ENCODE measurements at regions not wholly inside any gene's neighbourhood (a gene's known extent, or its start where the extent isn't known, plus 50 kb on each side); places are given as distances from the start of the nearest gene placed in this dataset.
A peak's percentile ranks its signal among the peaks of the same experiment; 100 is the strongest.

DNA sequence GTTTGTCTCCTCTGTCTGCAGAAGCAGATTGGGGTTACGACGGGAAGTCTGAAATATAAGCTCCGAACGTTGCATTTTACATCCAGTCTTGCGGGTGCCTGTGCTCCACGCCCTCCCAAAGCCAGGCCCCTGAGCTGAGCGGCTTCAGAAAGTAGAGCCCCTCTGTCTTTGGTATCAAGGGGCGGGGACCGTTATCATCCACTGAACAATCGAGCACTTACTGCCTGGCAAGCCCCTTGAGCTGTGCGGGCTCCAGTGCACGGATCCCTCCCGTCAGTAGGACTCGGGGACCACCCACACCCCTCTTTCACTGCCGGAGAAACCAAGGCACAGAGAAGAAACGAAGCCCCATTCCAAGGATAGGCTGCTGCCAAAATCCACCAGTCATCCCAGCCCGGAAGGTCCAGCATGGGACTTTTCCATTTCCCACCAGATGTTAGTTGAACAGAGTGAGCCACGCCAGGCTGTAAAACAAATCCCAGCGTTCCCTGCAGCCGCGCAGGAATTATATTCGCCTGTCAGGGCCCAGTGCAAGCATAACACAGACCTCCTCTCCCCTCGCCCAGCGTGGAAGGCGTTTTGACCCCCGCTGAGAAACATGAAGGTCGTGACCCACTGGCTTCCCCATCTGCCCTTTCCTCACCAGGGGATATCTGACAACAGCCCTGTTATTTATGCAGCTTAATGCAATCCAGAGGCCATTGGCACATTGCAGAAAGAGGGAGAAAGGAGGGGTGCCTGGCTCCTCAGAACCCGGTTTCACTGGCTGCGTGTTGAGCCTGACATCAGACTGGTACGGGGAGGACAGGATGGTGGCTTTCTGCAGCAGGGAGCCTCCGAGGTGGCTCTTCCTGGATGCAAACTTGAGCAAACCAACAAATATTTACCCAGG lies 212.2 kb upstream of the FOXF1 start:
- DNase-seq: no peak
- Histone ChIP-seq H3K36me3 (ENCODE audit: control insufficient read depth, insufficient read depth, low read length) (no peaks in the 10 kb centered on the region), H3K27ac (ENCODE audit: low read length) (no peak overlapping the region), H3K4me1 (ENCODE audit: control insufficient read depth, insufficient read depth, low read length) (peaks cover 16% of the 10 kb centered on the region), H3K9me3 (replicated peaks; ENCODE audit: control insufficient read depth, low read depth, low read length) (no peaks in the 10 kb centered on the region), H3K4me3 (ENCODE audit: low read length) (no peak overlapping the region), H3K27me3 (ENCODE audit: control insufficient read depth, insufficient read depth, low read length) (peaks cover 89% of the 10 kb centered on the region)
- 7% methylated on average over 29 of the region's 31 CpGs for WGBS (ENCODE audit: insufficient coverage)

DNA sequence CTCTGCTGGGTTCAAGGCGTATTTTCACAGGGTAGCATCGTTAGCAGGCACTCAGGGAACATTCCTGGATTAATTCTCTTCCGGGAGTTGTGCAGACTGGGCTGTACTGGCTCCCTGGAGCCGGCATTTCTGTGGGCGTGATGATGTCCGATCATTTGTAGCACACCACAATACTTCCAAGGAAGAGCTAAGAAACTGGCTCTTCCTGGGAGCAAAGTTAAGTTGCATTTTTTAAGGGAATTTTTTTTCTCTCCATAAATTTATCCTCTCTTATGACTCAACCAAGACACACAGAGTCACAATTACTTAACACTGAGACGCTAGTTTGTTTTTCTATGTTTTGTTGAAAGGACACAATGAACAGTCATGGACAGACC lies 211.6 kb upstream of the FOXF1 start:
- no peak overlapping the region for H3K27ac ChIP-seq (ENCODE audit: low read length)
- no peak for DNase-seq
- 46% methylated on average over 2 of the region's 7 CpGs for WGBS (ENCODE audit: insufficient coverage)

DNA sequence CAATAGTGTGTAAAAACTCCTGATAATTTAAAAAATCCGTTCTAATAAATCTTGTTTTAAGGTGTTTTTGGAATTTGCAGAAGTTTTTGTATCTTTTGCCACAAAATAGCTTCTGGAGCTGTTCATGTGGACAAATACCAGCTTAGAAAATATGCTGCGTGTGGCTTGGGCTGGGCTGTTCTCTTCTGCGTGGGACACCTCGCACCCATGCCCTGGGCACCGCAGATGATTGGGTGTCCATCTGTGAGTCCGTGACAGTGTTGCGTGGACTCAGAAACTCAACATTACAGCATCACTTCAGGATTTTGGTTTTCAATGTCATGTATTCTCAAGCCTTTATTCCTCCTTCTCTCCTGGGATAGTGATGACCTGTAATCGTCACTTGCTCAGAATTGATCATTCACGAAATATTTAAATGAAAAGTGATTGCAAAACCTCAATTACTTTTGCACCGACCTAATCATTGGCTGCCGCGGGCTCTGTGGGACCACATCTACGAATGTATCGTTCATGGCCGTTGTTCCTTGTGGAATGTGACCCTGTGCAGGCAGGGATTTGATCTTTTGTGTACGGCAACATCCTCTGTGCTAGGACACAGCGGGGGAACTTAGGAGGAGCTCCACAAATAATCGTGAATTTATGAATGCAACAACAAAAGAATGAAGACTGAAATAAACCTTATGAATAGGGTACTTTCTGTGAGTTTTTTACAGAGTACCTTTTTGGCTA lies 210.3 kb upstream of the FOXF1 start:
- H3K27ac ChIP-seq (ENCODE audit: low read length): no peak overlapping the region
- H3K4me1 ChIP-seq (ENCODE audit: control insufficient read depth, insufficient read depth, low read length): peaks cover 19% of the 10 kb centered on the region
- 40% methylated on average over 9 of the region's 18 CpGs for WGBS (ENCODE audit: insufficient coverage)
- no peaks in the 10 kb centered on the region for H3K9me3 ChIP-seq (replicated peaks; ENCODE audit: control insufficient read depth, low read depth, low read length)
- H3K27me3 ChIP-seq (ENCODE audit: control insufficient read depth, insufficient read depth, low read length): peaks cover 82% of the 10 kb centered on the region
- no peak overlapping the region for H3K4me3 ChIP-seq (ENCODE audit: low read length)
- H3K36me3 ChIP-seq (ENCODE audit: control insufficient read depth, insufficient read depth, low read length): no peaks in the 10 kb centered on the region
- DNase-seq: no peak

More for the DNA sequence above, 211.6 kb upstream of the FOXF1 start:
- Histone ChIP-seq H3K36me3 (ENCODE audit: control insufficient read depth, insufficient read depth, low read length) (no peaks in the 10 kb centered on the region), H3K27me3 (ENCODE audit: control insufficient read depth, insufficient read depth, low read length) (peaks cover 91% of the 10 kb centered on the region), H3K4me1 (ENCODE audit: control insufficient read depth, insufficient read depth, low read length) (peaks cover 19% of the 10 kb centered on the region), H3K9me3 (replicated peaks; ENCODE audit: control insufficient read depth, low read depth, low read length) (no peaks in the 10 kb centered on the region), H3K4me3 (ENCODE audit: low read length) (no peak overlapping the region)

DNA sequence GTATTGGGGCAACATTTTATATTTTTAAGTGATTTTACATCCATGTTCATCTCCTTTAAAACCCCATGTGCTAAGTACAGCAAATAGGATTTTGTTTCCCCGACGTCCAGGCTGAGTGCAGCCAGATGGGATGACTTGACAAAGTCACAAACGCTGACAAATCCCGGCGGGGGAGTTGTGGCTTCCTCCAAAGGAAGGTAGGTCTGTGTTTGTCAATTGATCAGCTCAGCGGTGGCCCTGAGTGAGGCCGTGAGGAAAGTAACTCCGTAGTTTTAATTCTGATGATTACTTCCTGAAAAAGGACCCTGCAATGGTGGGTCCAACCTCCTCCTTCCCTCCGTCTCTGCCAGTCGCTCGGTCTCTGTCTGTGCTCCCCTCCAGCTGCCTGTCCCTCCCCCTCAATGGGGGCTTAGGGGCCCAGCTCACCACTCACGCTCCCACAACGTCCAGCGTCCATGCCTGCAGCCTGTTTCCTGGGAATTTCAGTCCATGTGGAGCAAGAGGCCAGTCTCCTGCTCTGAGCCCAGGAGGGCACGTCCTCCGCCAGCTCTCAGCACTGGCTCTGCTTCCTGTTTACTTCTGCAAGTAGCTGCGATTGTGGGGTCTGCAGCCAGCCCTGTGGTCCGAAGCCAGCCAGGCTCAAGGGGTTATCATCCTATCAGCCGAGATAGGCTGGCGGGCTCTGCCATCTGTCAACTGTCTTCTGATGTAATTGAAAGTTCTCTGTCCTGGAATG lies 209.4 kb upstream of the FOXF1 start:
- H3K9me3 ChIP-seq (replicated peaks; ENCODE audit: control insufficient read depth, low read depth, low read length): no peaks in the 10 kb centered on the region
- H3K27ac ChIP-seq (ENCODE audit: low read length): no peak overlapping the region
- no peaks in the 10 kb centered on the region for H3K36me3 ChIP-seq (ENCODE audit: control insufficient read depth, insufficient read depth, low read length)
- 3% methylated on average over 15 of the region's 20 CpGs for WGBS (ENCODE audit: insufficient coverage)
- peaks cover 19% of the 10 kb centered on the region for H3K4me1 ChIP-seq (ENCODE audit: control insufficient read depth, insufficient read depth, low read length)
- no peak overlapping the region for H3K4me3 ChIP-seq (ENCODE audit: low read length)
- DNase-seq: no peak
- H3K27me3 ChIP-seq (ENCODE audit: control insufficient read depth, insufficient read depth, low read length): peaks cover 78% of the 10 kb centered on the region

DNA sequence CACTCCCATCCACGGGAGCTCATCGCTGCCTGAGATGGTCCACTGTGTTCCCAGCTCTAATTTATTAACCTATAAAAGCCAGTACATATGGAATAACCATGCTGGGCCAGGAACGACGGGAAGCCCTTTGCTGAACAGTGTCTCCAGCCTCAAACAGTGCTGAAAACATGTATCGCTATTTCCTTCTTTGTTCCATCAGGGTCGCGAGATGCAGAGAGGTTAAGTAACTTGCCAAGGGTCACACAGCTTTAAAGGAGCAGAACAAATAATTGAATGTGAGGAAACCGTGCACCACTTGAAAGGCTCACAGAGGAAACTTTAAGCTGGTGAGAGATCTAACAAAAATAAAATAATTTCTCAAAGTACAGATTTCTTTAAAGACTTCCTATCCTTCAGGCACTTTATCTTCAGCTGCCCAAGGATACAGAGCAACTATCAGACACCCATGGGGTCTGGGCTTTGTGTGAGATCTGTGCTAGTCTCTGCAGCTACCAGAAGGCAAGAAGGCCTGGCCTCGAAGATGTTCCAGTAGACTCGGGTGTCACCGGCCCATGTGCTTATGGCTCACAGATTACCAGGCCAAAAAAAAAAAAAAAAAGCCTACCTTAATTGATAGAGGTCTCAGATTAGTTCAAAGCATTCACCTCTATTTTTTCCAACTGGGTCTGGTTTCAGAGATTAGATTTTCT lies 207.8 kb upstream of the FOXF1 start:
- Histone ChIP-seq H3K27ac (ENCODE audit: low read length) (no peak overlapping the region), H3K27me3 (ENCODE audit: control insufficient read depth, insufficient read depth, low read length) (peaks cover 67% of the 10 kb centered on the region), H3K36me3 (ENCODE audit: control insufficient read depth, insufficient read depth, low read length) (no peaks in the 10 kb centered on the region), H3K9me3 (replicated peaks; ENCODE audit: control insufficient read depth, low read depth, low read length) (no peaks in the 10 kb centered on the region), H3K4me3 (ENCODE audit: low read length) (no peak overlapping the region), H3K4me1 (ENCODE audit: control insufficient read depth, insufficient read depth, low read length) (peaks cover 18% of the 10 kb centered on the region)
- no peak for DNase-seq
- 42% methylated on average over 5 of the region's 11 CpGs for WGBS (ENCODE audit: insufficient coverage)

DNA sequence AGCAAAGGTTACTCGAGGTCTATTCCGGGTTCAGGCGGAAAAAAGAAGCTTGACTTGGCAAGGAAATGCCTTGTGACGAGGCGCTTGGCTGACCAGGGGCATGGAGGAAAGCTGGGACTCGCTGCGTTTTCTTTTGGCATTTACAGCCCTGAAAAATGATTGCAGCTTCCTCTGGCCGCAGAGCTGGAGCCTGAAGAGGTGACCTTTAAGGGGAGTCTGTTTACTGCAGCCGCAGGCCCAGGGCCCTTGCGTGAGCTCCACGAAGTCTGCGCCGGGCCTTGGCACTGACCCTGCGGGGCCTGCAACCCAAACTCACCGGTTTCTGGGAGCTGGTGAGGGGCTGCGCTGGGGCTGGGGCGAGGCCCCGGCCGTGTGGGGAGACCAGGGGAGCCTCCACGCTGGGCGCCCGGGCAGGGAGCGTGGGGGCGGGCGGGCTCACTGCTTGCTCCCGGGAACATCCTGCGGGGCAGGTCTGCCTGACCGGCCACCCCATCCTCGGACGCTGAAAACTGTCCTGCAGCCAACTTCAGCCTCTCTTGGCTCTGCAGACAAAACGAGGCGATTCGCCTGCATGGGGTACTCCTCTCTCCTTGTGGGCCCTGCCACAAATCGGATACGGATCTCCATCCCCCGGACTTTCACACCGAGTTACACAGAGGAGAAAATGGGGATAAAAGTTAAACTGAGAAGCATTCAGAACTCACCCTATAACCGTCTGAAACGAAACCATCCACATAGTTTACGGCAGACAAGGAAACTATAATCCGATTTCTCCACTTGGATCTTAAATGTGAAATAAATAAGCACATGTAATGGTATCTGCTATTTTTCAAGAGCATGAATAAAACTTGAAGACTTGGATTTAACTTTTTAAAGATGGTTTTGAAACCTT lies 206.3 kb upstream of the FOXF1 start:
- WGBS (ENCODE audit: insufficient coverage): 24% methylated on average over 30 of the region's 41 CpGs
- DNase-seq: peak; percentile 29
- no peaks in the 10 kb centered on the region for H3K36me3 ChIP-seq (ENCODE audit: control insufficient read depth, insufficient read depth, low read length)
- H3K4me1 ChIP-seq (ENCODE audit: control insufficient read depth, insufficient read depth, low read length): peaks cover 9% of the 10 kb centered on the region
- H3K27ac ChIP-seq (ENCODE audit: low read length): no peak overlapping the region
- H3K27me3 ChIP-seq (ENCODE audit: control insufficient read depth, insufficient read depth, low read length): peaks cover 56% of the 10 kb centered on the region
- no peaks in the 10 kb centered on the region for H3K9me3 ChIP-seq (replicated peaks; ENCODE audit: control insufficient read depth, low read depth, low read length)
- H3K4me3 ChIP-seq (ENCODE audit: low read length): no peak overlapping the region

DNA sequence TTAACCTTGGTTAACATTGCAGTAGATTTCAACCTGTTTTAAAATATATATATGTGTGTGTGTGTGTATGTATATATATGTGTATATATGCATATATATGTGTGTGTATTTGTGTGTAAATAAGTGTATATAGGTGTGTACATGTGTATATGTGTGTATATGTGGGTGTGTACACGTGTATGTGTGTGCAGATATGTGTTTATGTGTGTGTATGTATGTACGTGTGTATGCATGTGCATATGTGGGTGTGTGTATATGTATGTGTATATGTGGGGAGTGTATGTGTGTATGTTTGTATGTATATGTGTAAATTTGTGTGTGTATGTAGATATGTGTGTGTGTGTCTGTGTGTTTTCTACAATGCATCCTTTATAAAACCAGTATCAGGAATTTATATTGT lies 205.5 kb upstream of the FOXF1 start:
- Histone ChIP-seq H3K4me3 (ENCODE audit: low read length) (no peak overlapping the region), H3K4me1 (ENCODE audit: control insufficient read depth, insufficient read depth, low read length) (peaks cover 9% of the 10 kb centered on the region), H3K36me3 (ENCODE audit: control insufficient read depth, insufficient read depth, low read length) (no peaks in the 10 kb centered on the region), H3K27ac (ENCODE audit: low read length) (no peak overlapping the region), H3K27me3 (ENCODE audit: control insufficient read depth, insufficient read depth, low read length) (peaks cover 53% of the 10 kb centered on the region), H3K9me3 (replicated peaks; ENCODE audit: control insufficient read depth, low read depth, low read length) (no peaks in the 10 kb centered on the region)
- WGBS (ENCODE audit: insufficient coverage): 71% methylated on average over 2 of the region's 2 CpGs
- DNase-seq: no peak

DNA sequence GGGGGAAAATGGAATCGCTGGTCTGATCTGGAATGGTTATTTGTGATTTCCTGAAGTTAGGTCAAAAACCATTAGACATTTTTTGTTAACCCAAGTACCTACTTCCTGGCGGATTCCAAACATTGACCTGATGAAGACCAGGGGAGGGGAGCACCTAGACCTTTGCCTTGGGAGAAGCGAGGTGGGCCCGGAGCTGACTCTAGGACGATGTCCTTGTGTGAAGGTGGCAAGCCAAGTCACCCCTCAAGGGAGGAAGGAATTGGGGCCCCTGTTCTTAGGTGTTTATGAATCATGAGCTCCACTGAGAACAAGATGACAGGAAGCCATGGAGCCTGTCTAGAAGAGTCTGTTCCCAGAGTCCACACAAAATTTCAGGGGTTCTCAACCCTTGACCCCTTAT lies 204.9 kb upstream of the FOXF1 start:
- 51% methylated on average over 2 of the region's 5 CpGs for WGBS (ENCODE audit: insufficient coverage)
- no peaks in the 10 kb centered on the region for H3K36me3 ChIP-seq (ENCODE audit: control insufficient read depth, insufficient read depth, low read length)
- no peaks in the 10 kb centered on the region for H3K9me3 ChIP-seq (replicated peaks; ENCODE audit: control insufficient read depth, low read depth, low read length)
- peaks cover 9% of the 10 kb centered on the region for H3K4me1 ChIP-seq (ENCODE audit: control insufficient read depth, insufficient read depth, low read length)
- H3K4me3 ChIP-seq (ENCODE audit: low read length): no peak overlapping the region
- no peak for DNase-seq
- H3K27ac ChIP-seq (ENCODE audit: low read length): no peak overlapping the region
- peaks cover 49% of the 10 kb centered on the region for H3K27me3 ChIP-seq (ENCODE audit: control insufficient read depth, insufficient read depth, low read length)

DNA sequence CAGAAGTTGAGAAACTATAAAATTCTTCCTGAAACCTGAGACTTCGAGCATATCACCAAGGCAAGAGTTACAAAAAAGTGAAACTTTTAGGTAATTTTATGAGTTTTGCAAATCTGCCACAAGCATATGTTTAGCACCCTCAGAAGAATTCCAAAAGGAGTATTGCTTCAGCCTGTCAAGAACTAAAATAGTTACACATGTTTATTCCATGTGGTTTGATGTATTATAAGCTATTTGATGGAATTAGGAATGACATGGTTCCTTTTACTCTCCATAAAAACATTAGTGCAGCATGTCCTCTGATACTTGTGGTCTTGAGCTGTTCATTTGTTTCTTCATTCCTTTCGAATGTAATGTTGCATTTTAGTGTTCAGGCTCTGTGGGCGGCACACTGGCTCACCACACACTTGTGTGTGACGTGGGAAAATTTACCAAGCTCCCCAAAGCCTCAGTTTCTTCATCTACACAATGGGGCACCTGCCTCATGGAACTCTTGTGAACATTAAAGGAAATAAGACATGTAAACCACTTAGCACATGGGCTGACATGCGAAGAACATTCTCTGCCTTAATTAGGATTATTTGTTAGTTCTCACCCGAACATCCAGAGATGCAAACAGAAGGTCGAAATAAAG lies 204.2 kb upstream of the FOXF1 start:
- H3K9me3 ChIP-seq (replicated peaks; ENCODE audit: control insufficient read depth, low read depth, low read length): no peaks in the 10 kb centered on the region
- peaks cover 47% of the 10 kb centered on the region for H3K27me3 ChIP-seq (ENCODE audit: control insufficient read depth, insufficient read depth, low read length)

More for the DNA sequence above, 204.2 kb upstream of the FOXF1 start:
- no peaks in the 10 kb centered on the region for H3K36me3 ChIP-seq (ENCODE audit: control insufficient read depth, insufficient read depth, low read length)
- peaks cover 5% of the 10 kb centered on the region for H3K4me1 ChIP-seq (ENCODE audit: control insufficient read depth, insufficient read depth, low read length)
- DNase-seq: no peak
- WGBS (ENCODE audit: insufficient coverage): no CpG with 5 or more reads among the region's 7 CpGs
- no peak overlapping the region for H3K27ac ChIP-seq (ENCODE audit: low read length)
- H3K4me3 ChIP-seq (ENCODE audit: low read length): no peak overlapping the region

All from muscle of leg (tissue), 3 donors.